GM23338 (cell line): ENCODE measurements at regions not wholly inside any gene's neighbourhood (a gene's known extent, or its start where the extent isn't known, plus 50 kb on each side); places are given as distances from the start of the nearest gene placed in this dataset.

Experiments
- ATAC-seq: fragments of 200-7000 bp; cut with Tn5 transposase; 3 replicates; pipeline ENCODE4 v1.9.1; 2020
- DNase-seq: peaks from one replicate; pipeline ENCODE4 v3.0.0-alpha.2; 2015; ENCODE audit warnings: low spot score
- H2AFZ ChIP-seq: fragments of 200-600 bp; sonication (generic); 2 replicates; pipeline ENCODE4 v1.8.0; 2016; ENCODE audit warnings: antibody characterized with exemption, mild to moderate bottlenecking, moderate library complexity
- H3F3A ChIP-seq: fragments of 200-600 bp; sonication (generic); replicated peaks from 2 replicates; pipeline ENCODE4 v1.8.0; 2017; ENCODE audit warnings: antibody characterized with exemption, mixed run types, low read depth
- H3K27ac ChIP-seq: fragments of 200-600 bp; sonication (generic); 2 replicates; pipeline ENCODE4 v1.6.1; 2016; ENCODE audit warnings: low read depth
- H3K27me3 ChIP-seq: fragments of 200-600 bp; sonication (generic); 2 replicates; pipeline ENCODE4 v1.8.0; 2016; ENCODE audit warnings: mild to moderate bottlenecking, mixed run types, moderate library complexity; ENCODE audit not compliant: insufficient read depth
- H3K36me3 ChIP-seq: fragments of 200-600 bp; sonication (generic); 2 replicates; pipeline ENCODE4 v1.8.0; 2016; ENCODE audit warnings: mild to moderate bottlenecking; ENCODE audit not compliant: insufficient read depth
- H3K4me1 ChIP-seq: fragments of 200-600 bp; sonication (generic); 2 replicates; pipeline ENCODE4 v1.8.0; 2016; ENCODE audit warnings: mild to moderate bottlenecking, moderate library complexity; ENCODE audit not compliant: insufficient read depth
- H3K4me2 ChIP-seq: fragments of 200-600 bp; sonication (generic); 2 replicates; pipeline ENCODE4 v1.7.1; 2017; ENCODE audit warnings: mixed run types
- H3K4me3 ChIP-seq: fragments of 200-600 bp; sonication (generic); 2 replicates; pipeline ENCODE4 v1.6.1; 2016; ENCODE audit warnings: mixed run types
- H3K79me2 ChIP-seq: fragments of 200-600 bp; sonication (generic); replicated peaks from 2 replicates; pipeline ENCODE4 v1.8.0; 2017; ENCODE audit warnings: mild to moderate bottlenecking; ENCODE audit not compliant: insufficient read depth
- H3K9me2 ChIP-seq: fragments of 200-600 bp; sonication (generic); 2 replicates; pipeline ENCODE4 v1.8.0; 2017; ENCODE audit not compliant: insufficient read depth
- H4K20me1 ChIP-seq: fragments of 200-600 bp; sonication (generic); replicated peaks from 2 replicates; pipeline ENCODE4 v1.8.0; 2017; ENCODE audit warnings: mild to moderate bottlenecking; ENCODE audit not compliant: insufficient read depth
- H3K27ac Mint-ChIP-seq: 2 replicates; pipeline ENCODE4 v1.8.0; 2020; ENCODE audit warnings: inconsistent platforms, mild to moderate bottlenecking, moderate library complexity, mixed read lengths
- H3K27me3 Mint-ChIP-seq: 3 replicates; pipeline ENCODE4 v1.8.0; 2022; ENCODE audit warnings: low read depth, mild to moderate bottlenecking, moderate library complexity, mixed read lengths, inconsistent platforms; ENCODE audit not compliant: insufficient read depth, poor library complexity
- H3K36me3 Mint-ChIP-seq: 3 replicates; pipeline ENCODE4 v1.8.0; 2021; ENCODE audit warnings: low read depth, mild to moderate bottlenecking, inconsistent platforms, moderate library complexity, mixed read lengths
- H3K4me1 Mint-ChIP-seq: 3 replicates; pipeline ENCODE4 v1.8.0; 2020; ENCODE audit warnings: mild to moderate bottlenecking, inconsistent platforms, mixed read lengths
- H3K4me3 Mint-ChIP-seq: 3 replicates; pipeline ENCODE4 v1.8.0; 2021; ENCODE audit warnings: moderate library complexity, mild to moderate bottlenecking, inconsistent platforms, mixed read lengths
- H3K9me3 Mint-ChIP-seq: 3 replicates; pipeline ENCODE4 v1.8.0; 2020; ENCODE audit warnings: moderate library complexity, mild to moderate bottlenecking, inconsistent platforms, mixed read lengths
- CREB1 ChIP-seq: fragments of 250-450 bp; sonication (Bioruptor Pico); IDR thresholded peaks from 2 replicates; pipeline ENCODE4 v1.5.0; 2020; ENCODE audit warnings: low read depth, mild to moderate bottlenecking, moderate library complexity
- EZH2 ChIP-seq: fragments of 200-600 bp; sonication (generic); IDR thresholded peaks from one replicate; pipeline ENCODE4 v1.8.0; 2017; ENCODE audit warnings: antibody characterized with exemption, mild to moderate bottlenecking, low read depth; ENCODE audit not compliant: unreplicated experiment
- EZH2phosphoT487 ChIP-seq: fragments of 200-600 bp; sonication (generic); IDR thresholded peaks from one replicate; pipeline ENCODE4 v1.8.1; 2018; ENCODE audit warnings: antibody characterized with exemption; ENCODE audit not compliant: unreplicated experiment
- NANOG ChIP-seq: IDR thresholded peaks from 2 replicates; pipeline ENCODE4 v1.6.1; 2016; ENCODE audit warnings: antibody characterized with exemption, borderline replicate concordance
- POLR2AphosphoS5 ChIP-seq: IDR thresholded peaks from 2 replicates; pipeline ENCODE4 v1.6.1; 2016; ENCODE audit warnings: antibody characterized with exemption, low read depth
- STAT1 ChIP-seq: IDR thresholded peaks from one replicate; pipeline ENCODE4 v1.6.1; 2016; ENCODE audit warnings: antibody characterized with exemption; ENCODE audit not compliant: unreplicated experiment
- ZNF114 ChIP-seq: fragments of 250-450 bp; sonication (Bioruptor Pico); IDR thresholded peaks from 2 replicates; pipeline ENCODE4 v1.5.0; 2020; ENCODE audit warnings: mild to moderate bottlenecking, moderate library complexity
- ZNF331 ChIP-seq: fragments of 250-450 bp; sonication (Bioruptor Pico); IDR thresholded peaks from 2 replicates; pipeline ENCODE4 v1.5.0; 2020; ENCODE audit warnings: low read depth, mild to moderate bottlenecking, moderate library complexity
- TF ChIP-seq, protein P1 (sequence below): IDR thresholded peaks from one replicate; pipeline ENCODE4 v1.6.1; 2018; ENCODE audit warnings: antibody characterized with exemption; ENCODE audit not compliant: unreplicated experiment
- TF ChIP-seq, protein P2 (sequence below), 2 experiments: fragments of 200-600 bp in 1 of 2; sonication (generic) in 1 of 2; conservative IDR thresholded peaks; 2 replicates each; pipeline versions ENCODE4 v1.5.1 to v1.6.1; 2016 to 2017; ENCODE audit warnings: antibody characterized with exemption in 2 of 2, low read depth in 2 of 2, mild to moderate bottlenecking in 2 of 2, moderate library complexity in 1 of 2
- TF ChIP-seq, protein P3 (sequence below): IDR thresholded peaks from 2 replicates; pipeline ENCODE4 v1.6.1; 2016; ENCODE audit warnings: antibody characterized with exemption

DNA sequence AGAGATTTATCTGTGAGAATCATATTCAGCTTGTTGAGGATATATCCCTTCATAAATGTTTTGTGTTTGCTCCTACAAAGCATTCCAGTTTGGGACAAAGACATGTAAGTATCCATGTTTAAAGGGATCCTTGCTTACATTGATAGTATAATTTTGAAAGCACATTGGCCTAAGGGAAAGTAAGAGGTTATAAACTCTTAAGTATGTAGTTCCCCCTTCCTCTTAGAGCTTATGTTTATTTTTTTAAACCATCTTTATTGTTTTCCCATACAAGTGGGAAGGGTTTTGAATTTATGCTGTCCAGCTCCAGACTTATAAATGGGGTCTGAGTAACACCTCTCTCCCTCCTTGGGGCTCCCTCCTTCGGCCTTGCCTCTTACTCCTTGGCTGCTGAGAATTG, 481.5 kb downstream of the LMO4 start:
- Histone ChIP-seq H2AFZ (no peak overlapping the region), H3K9me2 (no peaks in the 10 kb centered on the region), H4K20me1 (no peaks in the 10 kb centered on the region), H3K27ac (no peak overlapping the region), H3K79me2 (no peaks in the 10 kb centered on the region), H3K4me2 (no peak overlapping the region), H3K27me3 (no peaks in the 10 kb centered on the region), H3K4me1 (no peaks in the 10 kb centered on the region), H3K36me3 (no peaks in the 10 kb centered on the region), H3F3A (no peaks in the 10 kb centered on the region), H3K4me3 (no peak overlapping the region)
- H3K9me3 Mint-ChIP-seq: peaks cover 6% of the 10 kb centered on the region; the same call in 2 of the 3 replicates
- H3K4me1 Mint-ChIP-seq: peaks cover 17% of the 10 kb centered on the region; the same call in 2 of the 3 replicates
- ATAC-seq: no peak
- DNase-seq: no peak
- TF ChIP-seq ZNF114 (CRISPR knock-in tag) (no peak), POLR2AphosphoS5 (no peak), CREB1 (no peak), NANOG (no peak), ZNF331 (CRISPR knock-in tag) (no peak), STAT1 (no peak), EZH2phosphoT487 (no peak)
- TF ChIP-seq, protein P1, sequence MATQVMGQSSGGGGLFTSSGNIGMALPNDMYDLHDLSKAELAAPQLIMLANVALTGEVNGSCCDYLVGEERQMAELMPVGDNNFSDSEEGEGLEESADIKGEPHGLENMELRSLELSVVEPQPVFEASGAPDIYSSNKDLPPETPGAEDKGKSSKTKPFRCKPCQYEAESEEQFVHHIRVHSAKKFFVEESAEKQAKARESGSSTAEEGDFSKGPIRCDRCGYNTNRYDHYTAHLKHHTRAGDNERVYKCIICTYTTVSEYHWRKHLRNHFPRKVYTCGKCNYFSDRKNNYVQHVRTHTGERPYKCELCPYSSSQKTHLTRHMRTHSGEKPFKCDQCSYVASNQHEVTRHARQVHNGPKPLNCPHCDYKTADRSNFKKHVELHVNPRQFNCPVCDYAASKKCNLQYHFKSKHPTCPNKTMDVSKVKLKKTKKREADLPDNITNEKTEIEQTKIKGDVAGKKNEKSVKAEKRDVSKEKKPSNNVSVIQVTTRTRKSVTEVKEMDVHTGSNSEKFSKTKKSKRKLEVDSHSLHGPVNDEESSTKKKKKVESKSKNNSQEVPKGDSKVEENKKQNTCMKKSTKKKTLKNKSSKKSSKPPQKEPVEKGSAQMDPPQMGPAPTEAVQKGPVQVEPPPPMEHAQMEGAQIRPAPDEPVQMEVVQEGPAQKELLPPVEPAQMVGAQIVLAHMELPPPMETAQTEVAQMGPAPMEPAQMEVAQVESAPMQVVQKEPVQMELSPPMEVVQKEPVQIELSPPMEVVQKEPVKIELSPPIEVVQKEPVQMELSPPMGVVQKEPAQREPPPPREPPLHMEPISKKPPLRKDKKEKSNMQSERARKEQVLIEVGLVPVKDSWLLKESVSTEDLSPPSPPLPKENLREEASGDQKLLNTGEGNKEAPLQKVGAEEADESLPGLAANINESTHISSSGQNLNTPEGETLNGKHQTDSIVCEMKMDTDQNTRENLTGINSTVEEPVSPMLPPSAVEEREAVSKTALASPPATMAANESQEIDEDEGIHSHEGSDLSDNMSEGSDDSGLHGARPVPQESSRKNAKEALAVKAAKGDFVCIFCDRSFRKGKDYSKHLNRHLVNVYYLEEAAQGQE: no peak
- TF ChIP-seq, protein P2, sequence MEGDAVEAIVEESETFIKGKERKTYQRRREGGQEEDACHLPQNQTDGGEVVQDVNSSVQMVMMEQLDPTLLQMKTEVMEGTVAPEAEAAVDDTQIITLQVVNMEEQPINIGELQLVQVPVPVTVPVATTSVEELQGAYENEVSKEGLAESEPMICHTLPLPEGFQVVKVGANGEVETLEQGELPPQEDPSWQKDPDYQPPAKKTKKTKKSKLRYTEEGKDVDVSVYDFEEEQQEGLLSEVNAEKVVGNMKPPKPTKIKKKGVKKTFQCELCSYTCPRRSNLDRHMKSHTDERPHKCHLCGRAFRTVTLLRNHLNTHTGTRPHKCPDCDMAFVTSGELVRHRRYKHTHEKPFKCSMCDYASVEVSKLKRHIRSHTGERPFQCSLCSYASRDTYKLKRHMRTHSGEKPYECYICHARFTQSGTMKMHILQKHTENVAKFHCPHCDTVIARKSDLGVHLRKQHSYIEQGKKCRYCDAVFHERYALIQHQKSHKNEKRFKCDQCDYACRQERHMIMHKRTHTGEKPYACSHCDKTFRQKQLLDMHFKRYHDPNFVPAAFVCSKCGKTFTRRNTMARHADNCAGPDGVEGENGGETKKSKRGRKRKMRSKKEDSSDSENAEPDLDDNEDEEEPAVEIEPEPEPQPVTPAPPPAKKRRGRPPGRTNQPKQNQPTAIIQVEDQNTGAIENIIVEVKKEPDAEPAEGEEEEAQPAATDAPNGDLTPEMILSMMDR (conservative IDR thresholded peaks at IDR 0.05; ENCODE audit: low read depth in 2 of 2): no peak
- no peak overlapping the region for H3K4me3 Mint-ChIP-seq
- H3K36me3 Mint-ChIP-seq: peaks cover 4% of the 10 kb centered on the region; the same call in 2 of the 3 replicates
- no peak overlapping the region for H3K27ac Mint-ChIP-seq
- H3K27me3 Mint-ChIP-seq: no peaks in the 10 kb centered on the region

DNA sequence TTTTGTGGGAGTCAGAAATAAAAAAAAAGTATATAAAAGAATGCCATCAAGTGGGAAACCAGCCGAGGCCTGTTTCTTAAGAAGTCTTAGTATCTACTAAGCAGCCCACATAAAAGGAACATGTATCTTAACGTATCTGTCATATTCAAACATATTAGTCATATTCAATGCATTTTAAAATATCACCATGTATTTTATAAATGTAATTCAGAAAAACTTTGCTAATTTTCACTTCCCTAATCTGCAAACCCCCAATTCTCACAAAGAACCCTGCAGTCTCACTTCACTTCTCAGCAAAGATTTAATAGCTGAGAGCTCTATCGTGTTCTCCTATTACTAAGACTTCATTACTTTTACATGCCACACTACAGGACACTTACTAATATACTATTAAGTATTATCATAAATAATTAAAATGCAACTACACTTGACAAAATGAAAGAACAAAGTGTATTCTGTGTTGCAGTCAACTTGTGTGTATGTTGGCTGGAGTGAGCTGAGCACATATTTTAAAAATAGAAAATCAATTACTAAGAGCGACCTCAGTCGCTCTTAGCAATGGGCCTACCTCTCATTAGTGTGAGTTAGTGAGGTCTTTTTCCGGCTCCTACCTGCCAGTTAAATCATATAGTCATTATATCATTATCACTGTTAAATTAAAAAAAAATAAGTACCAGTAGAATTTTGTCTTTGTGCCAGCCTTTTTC, 484.3 kb downstream of the LMO4 start:
- Histone ChIP-seq H3K27ac (no peak overlapping the region), H3K9me2 (no peaks in the 10 kb centered on the region), H3K4me1 (no peaks in the 10 kb centered on the region), H3K36me3 (no peaks in the 10 kb centered on the region), H3F3A (no peaks in the 10 kb centered on the region), H3K27me3 (no peaks in the 10 kb centered on the region), H3K4me2 (no peak overlapping the region), H2AFZ (no peak overlapping the region), H3K4me3 (no peak overlapping the region), H3K79me2 (no peaks in the 10 kb centered on the region), H4K20me1 (no peaks in the 10 kb centered on the region)
- H3K4me3 Mint-ChIP-seq: no peak overlapping the region
- ATAC-seq: no peak
- peaks cover 6% of the 10 kb centered on the region; the same call in 2 of the 3 replicates for H3K9me3 Mint-ChIP-seq
- DNase-seq: no peak
- H3K27ac Mint-ChIP-seq: no peak overlapping the region
- H3K27me3 Mint-ChIP-seq: no peaks in the 10 kb centered on the region
- peaks cover 4% of the 10 kb centered on the region; the same call in 2 of the 3 replicates for H3K36me3 Mint-ChIP-seq
- H3K4me1 Mint-ChIP-seq: peaks cover 5% of the 10 kb centered on the region
- TF ChIP-seq POLR2AphosphoS5 (no peak), CREB1 (no peak), ZNF331 (CRISPR knock-in tag) (no peak), EZH2 (no peak), STAT1 (no peak), EZH2phosphoT487 (no peak), ZNF114 (CRISPR knock-in tag) (no peak)
- TF ChIP-seq, protein P3, sequence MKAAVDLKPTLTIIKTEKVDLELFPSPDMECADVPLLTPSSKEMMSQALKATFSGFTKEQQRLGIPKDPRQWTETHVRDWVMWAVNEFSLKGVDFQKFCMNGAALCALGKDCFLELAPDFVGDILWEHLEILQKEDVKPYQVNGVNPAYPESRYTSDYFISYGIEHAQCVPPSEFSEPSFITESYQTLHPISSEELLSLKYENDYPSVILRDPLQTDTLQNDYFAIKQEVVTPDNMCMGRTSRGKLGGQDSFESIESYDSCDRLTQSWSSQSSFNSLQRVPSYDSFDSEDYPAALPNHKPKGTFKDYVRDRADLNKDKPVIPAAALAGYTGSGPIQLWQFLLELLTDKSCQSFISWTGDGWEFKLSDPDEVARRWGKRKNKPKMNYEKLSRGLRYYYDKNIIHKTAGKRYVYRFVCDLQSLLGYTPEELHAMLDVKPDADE: no peak
